ENCODE measurements at regions not wholly inside any gene's neighbourhood (a gene's known extent, or its start where the extent isn't known, plus 50 kb on each side); places are given as distances from the start of the nearest gene placed in this dataset.

- TF ChIP-seq, protein P1, sequence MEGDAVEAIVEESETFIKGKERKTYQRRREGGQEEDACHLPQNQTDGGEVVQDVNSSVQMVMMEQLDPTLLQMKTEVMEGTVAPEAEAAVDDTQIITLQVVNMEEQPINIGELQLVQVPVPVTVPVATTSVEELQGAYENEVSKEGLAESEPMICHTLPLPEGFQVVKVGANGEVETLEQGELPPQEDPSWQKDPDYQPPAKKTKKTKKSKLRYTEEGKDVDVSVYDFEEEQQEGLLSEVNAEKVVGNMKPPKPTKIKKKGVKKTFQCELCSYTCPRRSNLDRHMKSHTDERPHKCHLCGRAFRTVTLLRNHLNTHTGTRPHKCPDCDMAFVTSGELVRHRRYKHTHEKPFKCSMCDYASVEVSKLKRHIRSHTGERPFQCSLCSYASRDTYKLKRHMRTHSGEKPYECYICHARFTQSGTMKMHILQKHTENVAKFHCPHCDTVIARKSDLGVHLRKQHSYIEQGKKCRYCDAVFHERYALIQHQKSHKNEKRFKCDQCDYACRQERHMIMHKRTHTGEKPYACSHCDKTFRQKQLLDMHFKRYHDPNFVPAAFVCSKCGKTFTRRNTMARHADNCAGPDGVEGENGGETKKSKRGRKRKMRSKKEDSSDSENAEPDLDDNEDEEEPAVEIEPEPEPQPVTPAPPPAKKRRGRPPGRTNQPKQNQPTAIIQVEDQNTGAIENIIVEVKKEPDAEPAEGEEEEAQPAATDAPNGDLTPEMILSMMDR (IDR thresholded peaks at IDR 0.05; ENCODE audit: poor library complexity), result no peak
- TF ChIP-seq EZH2 (IDR thresholded peaks at IDR 0.05; ENCODE audit: borderline replicate concordance), result no peak
- TF ChIP-seq EZH2phosphoT487 (IDR thresholded peaks at IDR 0.05; ENCODE audit: low read depth, severe bottlenecking, unreplicated experiment), result no peak
These were observed 1061.1 kb downstream of the SORCS3 start for GRCh38 chr10:105702211-105702610.
